Transverse colon (tissue), 4 donors: ENCODE measurements at regions not wholly inside any gene's neighbourhood (a gene's known extent, or its start where the extent isn't known, plus 50 kb on each side); places are given as distances from the start of the nearest gene placed in this dataset.

ENCODE experiments used
- DNase-seq: peaks from one replicate; pipeline ENCODE4 v3.0.0-alpha.2; 2019
- H3K27ac ChIP-seq, 4 donors: fragments of 200-600 bp; sonication (generic); 2 replicates each; pipeline ENCODE4 v1.5.1; 2016 to 2018; ENCODE audit warnings: inconsistent platforms in 4 of 4
- H3K27me3 ChIP-seq: fragments of 200-600 bp; sonication (generic); 2 replicates; pipeline ENCODE4 v1.5.1; 2017; ENCODE audit warnings: inconsistent platforms
- H3K36me3 ChIP-seq, 4 donors: fragments of 200-600 bp; sonication (generic); 2 replicates each; pipeline ENCODE4 v1.5.1; 2017 to 2019; ENCODE audit warnings: inconsistent platforms in 4 of 4
- H3K4me1 ChIP-seq, 4 donors: fragments of 200-600 bp; sonication (generic); 2 replicates each; pipeline ENCODE4 v1.5.1; 2017 to 2020; ENCODE audit warnings: inconsistent platforms in 4 of 4
- H3K4me3 ChIP-seq, 4 donors: fragments of 200-600 bp; sonication (generic); 1 replicate in 1 of 4; 2 replicates in 3 of 4; pipeline versions ENCODE4 v1.5.1 to v1.6.1; 2017 to 2019; ENCODE audit warnings: inconsistent platforms in 4 of 4
- H3K9me3 ChIP-seq, 2 donors: fragments of 200-600 bp; sonication (generic); 2 replicates each; pipeline ENCODE4 v1.5.1; 2017 to 2019; ENCODE audit warnings: inconsistent platforms in 2 of 2
- EP300 ChIP-seq: sonication (generic); formaldehyde crosslinking; IDR thresholded peaks from one replicate; pipeline ENCODE4 v1.6.1; 2017; ENCODE audit warnings: antibody characterized with exemption, low read depth
- POLR2A ChIP-seq: fragments of 450-650 bp; IDR thresholded peaks from one replicate; pipeline ENCODE4 v1.6.1; 2016; ENCODE audit warnings: antibody characterized with exemption, mild to moderate bottlenecking, moderate library complexity
- POLR2AphosphoS5 ChIP-seq, 3 donors: sonication (generic); formaldehyde crosslinking; IDR thresholded peaks; one replicate each; pipeline ENCODE4 v1.6.1; 2016; ENCODE audit warnings: antibody characterized with exemption in 3 of 3
- WGBS, 2 donors: methylation state at CpG; one replicate each; pipeline ENCODE4 v1.1.5; 2018; ENCODE audit warnings: low coverage in 1 of 2; 5-methylcytosine and 5-hydroxymethylcytosine counted together
- in situ Hi-C, 4 donors: fragments of 200-750 bp; cut with MboI; loops; one replicate each; pipeline versions ENCODE4 v1.15.0 to v1.15.1; 2017; ENCODE audit warnings: low sequenced_read_pairs in 3 of 4, low pct_ligation_motif_present in 1 of 4, low pct_unique_long_range_greater_than_20kb in 1 of 4
- intact Hi-C: fragments of 100-400 bp; cut with DNase I; formaldehyde crosslinking; loops from one replicate; pipeline ENCODE4 v1.15.1; 2023; ENCODE audit warnings: low total_unique reads
- TF ChIP-seq, protein P1 (sequence below), 5 experiments: fragments of 200-600 bp in 3 of 5; fragments of 450-650 bp in 2 of 5; sonication (generic) in 3 of 5; IDR thresholded peaks; 1 replicate in 2 of 5; 2 replicates in 3 of 5; pipeline ENCODE4 v1.5.1; 2016 to 2017; ENCODE audit warnings: antibody characterized with exemption in 5 of 5, inconsistent platforms in 3 of 5, mild to moderate bottlenecking in 2 of 5, moderate library complexity in 1 of 5

DNA sequence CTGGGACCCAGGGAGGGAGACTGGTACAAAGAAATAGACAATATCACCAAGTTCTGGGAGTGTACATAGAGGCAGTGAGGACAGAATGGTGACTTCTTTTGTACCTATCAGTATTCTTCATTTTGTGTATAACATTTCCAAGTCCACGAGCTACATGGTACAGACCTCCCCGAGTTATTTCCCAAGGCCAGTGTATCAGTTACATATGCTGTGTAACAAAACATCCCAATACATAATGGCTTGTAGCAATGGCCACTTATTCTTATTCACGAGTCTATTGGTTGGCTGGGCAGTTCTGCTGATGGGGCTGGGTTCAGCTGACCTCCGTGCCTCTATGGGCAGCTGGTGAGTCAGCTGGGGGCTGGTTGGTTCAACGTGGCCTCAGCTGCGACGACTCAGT, 98.7 kb upstream of the RFLNA start:
- Histone ChIP-seq H3K27me3 (no peaks in the 10 kb centered on the region), H3K4me3 (no peak overlapping the region), H3K9me3 (no peaks in the 10 kb centered on the region), H3K4me1 (peaks cover 0 to 12% (median 0%) of the 10 kb centered on the region in 4 donors), H3K36me3 (no peaks in the 10 kb centered on the region), H3K27ac (no peak overlapping the region)
- in situ Hi-C loops = no loop called here
- DNase-seq = no peak
- no peak for TF ChIP-seq EP300
- TF ChIP-seq POLR2A = no peak
- TF ChIP-seq, protein P1, sequence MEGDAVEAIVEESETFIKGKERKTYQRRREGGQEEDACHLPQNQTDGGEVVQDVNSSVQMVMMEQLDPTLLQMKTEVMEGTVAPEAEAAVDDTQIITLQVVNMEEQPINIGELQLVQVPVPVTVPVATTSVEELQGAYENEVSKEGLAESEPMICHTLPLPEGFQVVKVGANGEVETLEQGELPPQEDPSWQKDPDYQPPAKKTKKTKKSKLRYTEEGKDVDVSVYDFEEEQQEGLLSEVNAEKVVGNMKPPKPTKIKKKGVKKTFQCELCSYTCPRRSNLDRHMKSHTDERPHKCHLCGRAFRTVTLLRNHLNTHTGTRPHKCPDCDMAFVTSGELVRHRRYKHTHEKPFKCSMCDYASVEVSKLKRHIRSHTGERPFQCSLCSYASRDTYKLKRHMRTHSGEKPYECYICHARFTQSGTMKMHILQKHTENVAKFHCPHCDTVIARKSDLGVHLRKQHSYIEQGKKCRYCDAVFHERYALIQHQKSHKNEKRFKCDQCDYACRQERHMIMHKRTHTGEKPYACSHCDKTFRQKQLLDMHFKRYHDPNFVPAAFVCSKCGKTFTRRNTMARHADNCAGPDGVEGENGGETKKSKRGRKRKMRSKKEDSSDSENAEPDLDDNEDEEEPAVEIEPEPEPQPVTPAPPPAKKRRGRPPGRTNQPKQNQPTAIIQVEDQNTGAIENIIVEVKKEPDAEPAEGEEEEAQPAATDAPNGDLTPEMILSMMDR (IDR thresholded peaks at IDR 0.05) = no peak
- no peak for TF ChIP-seq POLR2AphosphoS5 (IDR thresholded peaks at IDR 0.05)
- WGBS, 2 donors = 80 to 87% methylated on average over 1 to 7 of the region's 7 CpGs
- intact Hi-C loops = no loop called here

- WGBS, 2 donors = 89 to 100% methylated on average over 1 of the region's 1 CpG
- H3K36me3 ChIP-seq = no peaks in the 10 kb centered on the region
These were observed 93.6 kb upstream of the RFLNA start for GRCh38 chr12:124201248-124201647.

DNA sequence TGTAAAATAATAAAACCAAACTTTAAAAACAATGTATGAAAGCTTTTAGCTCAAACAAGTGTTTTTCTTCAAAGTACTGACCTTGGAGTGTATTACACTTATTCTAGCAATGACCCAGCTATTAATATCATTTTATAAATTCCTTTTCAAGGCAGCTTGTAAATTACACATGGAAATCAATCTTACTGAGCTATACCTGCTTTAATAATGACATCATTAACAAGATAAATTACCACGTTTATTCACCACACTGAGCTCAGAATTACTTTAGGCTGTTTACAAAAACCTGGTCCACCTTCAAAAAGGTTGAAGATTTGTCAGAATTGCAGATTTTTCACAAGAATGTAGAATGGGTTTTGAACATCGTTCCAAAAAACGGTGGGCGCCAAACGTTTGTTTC, 91.7 kb upstream of the RFLNA start:
- no peak overlapping the region for H3K27ac ChIP-seq
- DNase-seq = no peak
- peaks cover 0 to 4% of the 10 kb centered on the region in 2 donors for H3K9me3 ChIP-seq
- WGBS, 2 donors = 76 to 80% methylated on average over 5 of the region's 5 CpGs
- no peak for TF ChIP-seq POLR2A
- TF ChIP-seq EP300 = no peak
- TF ChIP-seq, protein P1 (IDR thresholded peaks at IDR 0.05) = no peak
- no peak for TF ChIP-seq POLR2AphosphoS5 (IDR thresholded peaks at IDR 0.05)
- no peak overlapping the region for H3K4me3 ChIP-seq
- intact Hi-C loops (no loop called here), in situ Hi-C loops (no loop called here)
- H3K36me3 ChIP-seq = no peaks in the 10 kb centered on the region
- no peaks in the 10 kb centered on the region for H3K27me3 ChIP-seq
- no peaks in the 10 kb centered on the region for H3K4me1 ChIP-seq

More at GRCh38 chr12:124201248-124201647, 93.6 kb upstream of the RFLNA start:
- intact Hi-C loops = no loop called here
- H3K4me3 ChIP-seq = no peak overlapping the region
- H3K27me3 ChIP-seq = no peaks in the 10 kb centered on the region
- TF ChIP-seq EP300 = no peak
- H3K9me3 ChIP-seq = peaks cover 0 to 4% of the 10 kb centered on the region in 2 donors
- DNase-seq = no peak
- no peaks in the 10 kb centered on the region for H3K4me1 ChIP-seq
- in situ Hi-C loops = no loop called here
- no peak overlapping the region for H3K27ac ChIP-seq

DNA sequence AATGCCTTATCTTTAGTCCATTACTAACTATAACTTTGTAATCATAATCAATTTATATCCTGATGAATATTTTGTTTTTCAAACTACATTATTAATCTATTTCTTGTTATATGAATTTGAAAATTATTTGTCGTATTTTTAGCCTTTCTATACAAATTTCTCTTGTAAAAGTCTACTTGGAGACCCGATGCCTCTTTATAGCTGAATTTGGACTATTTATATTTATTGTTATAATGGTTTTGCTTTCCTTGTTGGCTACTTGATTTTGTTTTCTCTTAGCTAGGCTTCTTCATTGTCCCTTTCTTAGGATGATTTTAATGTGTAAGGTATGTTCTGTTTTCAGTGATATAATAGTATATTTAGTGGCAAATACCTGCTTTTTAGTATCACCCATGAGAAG, 89.5 kb upstream of the RFLNA start:
- TF ChIP-seq, protein P1 (IDR thresholded peaks at IDR 0.05) = no peak
- TF ChIP-seq POLR2A = no peak
- TF ChIP-seq EP300 = no peak
- no peak for TF ChIP-seq POLR2AphosphoS5 (IDR thresholded peaks at IDR 0.05)
- in situ Hi-C loops (no loop called here), intact Hi-C loops (no loop called here)
- WGBS, 2 donors = 86 to 89% methylated on average over 2 of the region's 2 CpGs
- H3K27me3 ChIP-seq = no peaks in the 10 kb centered on the region
- H3K4me1 ChIP-seq = no peaks in the 10 kb centered on the region
- no peak overlapping the region for H3K4me3 ChIP-seq
- H3K27ac ChIP-seq = no peak overlapping the region
- DNase-seq = no peak
- H3K9me3 ChIP-seq = peaks cover 0 to 4% of the 10 kb centered on the region in 2 donors
- H3K36me3 ChIP-seq = no peaks in the 10 kb centered on the region

DNA sequence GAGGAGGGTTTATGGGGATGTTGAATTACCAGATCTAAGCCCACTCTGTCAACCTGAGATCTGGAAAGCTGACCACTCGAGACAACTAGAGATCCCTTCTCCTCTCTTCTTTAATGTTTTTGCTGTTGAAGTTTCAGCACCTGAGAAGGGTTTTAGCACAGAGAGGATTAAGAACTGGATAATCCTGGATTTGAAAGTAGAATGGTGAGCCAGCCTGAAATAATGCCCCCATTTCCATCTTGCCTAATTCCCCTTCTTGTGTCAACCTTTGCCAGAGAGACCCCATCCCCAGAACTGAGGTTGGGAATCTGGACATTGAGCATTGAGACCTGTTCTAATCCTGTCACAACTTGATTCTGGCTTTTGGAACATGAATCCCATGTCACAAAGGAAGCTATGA, 87.8 kb upstream of the RFLNA start:
- in situ Hi-C loops (no loop called here), intact Hi-C loops (no loop called here)
- whole genome bisulfite sequencing, 2 donors = 20 to 90% methylated on average over 1 of the region's 1 CpG
- no peaks in the 10 kb centered on the region for H3K36me3 ChIP-seq
- DNase-seq = no peak
- TF ChIP-seq, protein P1 (IDR thresholded peaks at IDR 0.05) = no peak
- TF ChIP-seq EP300 = no peak
- TF ChIP-seq POLR2AphosphoS5 (IDR thresholded peaks at IDR 0.05) = no peak
- no peak for TF ChIP-seq POLR2A
- H3K4me1 ChIP-seq = no peaks in the 10 kb centered on the region
- no peak overlapping the region for H3K4me3 ChIP-seq
- peaks cover 0 to 4% of the 10 kb centered on the region in 2 donors for H3K9me3 ChIP-seq
- no peaks in the 10 kb centered on the region for H3K27me3 ChIP-seq
- no peak overlapping the region for H3K27ac ChIP-seq
